Endodermal cell (in vitro differentiated cells): ENCODE measurements at regions not wholly inside any gene's neighbourhood (a gene's known extent, or its start where the extent isn't known, plus 50 kb on each side); places are given as distances from the start of the nearest gene placed in this dataset.
"Not testable (repeated sequence)": the region's sequence is repeated elsewhere in the genome, so short reads cannot be mapped to it uniquely, and the experiment has no call there.

Experiments
- DNase-seq: peaks from one replicate; pipeline ENCODE4 v3.0.0-alpha.2; 2017
- H3K27ac ChIP-seq: 2 replicates; pipeline ENCODE4 v1.5.1; 2013; ENCODE audit warnings: mild to moderate bottlenecking, low read depth, low read length, moderate library complexity
- H3K27me3 ChIP-seq: 2 replicates; pipeline ENCODE4 v1.6.1; 2013; ENCODE audit warnings: mild to moderate bottlenecking, low read length, moderate library complexity; ENCODE audit not compliant: insufficient read depth, control insufficient read depth, poor library complexity, severe bottlenecking
- H3K36me3 ChIP-seq: 2 replicates; pipeline ENCODE4 v1.7.0; 2013; ENCODE audit warnings: mild to moderate bottlenecking, low read length, moderate library complexity; ENCODE audit not compliant: control insufficient read depth, insufficient read depth
- H3K4me1 ChIP-seq: one replicate; pipeline ENCODE4 v1.7.0; 2013; ENCODE audit warnings: low read length; ENCODE audit not compliant: control insufficient read depth, insufficient read depth
- H3K4me3 ChIP-seq: 2 replicates; pipeline ENCODE4 v1.5.1; 2013; ENCODE audit warnings: mild to moderate bottlenecking, low read length, moderate library complexity
- H3K9ac ChIP-seq: 2 replicates; pipeline ENCODE4 v1.6.1; 2013; ENCODE audit warnings: mild to moderate bottlenecking, low read length, moderate library complexity; ENCODE audit not compliant: poor library complexity, severe bottlenecking; ENCODE audit errors: extremely low read depth
- H3K9me3 ChIP-seq: 2 replicates; pipeline ENCODE4 v1.6.1; 2013; ENCODE audit warnings: mild to moderate bottlenecking, low read length, moderate library complexity; ENCODE audit not compliant: control insufficient read depth
- H3K27ac Mint-ChIP-seq: 2 replicates; pipeline ENCODE4 v1.8.0; 2020; ENCODE audit warnings: mixed read lengths
- H3K27me3 Mint-ChIP-seq: 2 replicates; pipeline ENCODE4 v1.8.0; 2021; ENCODE audit warnings: mild to moderate bottlenecking, mixed read lengths; ENCODE audit not compliant: insufficient read depth
- H3K36me3 Mint-ChIP-seq: 2 replicates; pipeline ENCODE4 v1.8.0; 2020; ENCODE audit warnings: low read depth, mixed read lengths
- H3K4me1 Mint-ChIP-seq: 2 replicates; pipeline ENCODE4 v1.8.0; 2020; ENCODE audit warnings: mixed read lengths
- H3K4me3 Mint-ChIP-seq: 2 replicates; pipeline ENCODE4 v1.8.0; 2020; ENCODE audit warnings: mild to moderate bottlenecking, moderate library complexity, mixed read lengths
- H3K9me3 Mint-ChIP-seq: 2 replicates; pipeline ENCODE4 v1.8.0; 2020; ENCODE audit warnings: mild to moderate bottlenecking, mixed read lengths
- WGBS, 2 experiments: methylation state at CpG; one replicate each; pipeline versions ENCODE4 v1.1.5 to v1.1.7; 2013; ENCODE audit warnings: missing lambda C conversion rate in 2 of 2, mixed read lengths in 1 of 2; ENCODE audit not compliant: insufficient coverage in 1 of 2, insufficient read length in 1 of 2; 5-methylcytosine and 5-hydroxymethylcytosine counted together
- TF ChIP-seq, protein P1 (sequence below): fragments of 200-600 bp; sonication (generic); conservative IDR thresholded peaks from 2 replicates; pipeline ENCODE4 v1.5.0; 2021; ENCODE audit warnings: antibody characterized with exemption, mild to moderate bottlenecking

GRCh38 chr9:107827884-107828283 lies 338.3 kb upstream of the KLF4 start:
- Histone ChIP-seq H3K9ac (no peak overlapping the region), H3K4me3 (no peak overlapping the region), H3K9me3 (no peaks in the 10 kb centered on the region), H3K27me3 (peaks cover 100% of the 10 kb centered on the region), H3K4me1 (no peaks in the 10 kb centered on the region), H3K36me3 (no peaks in the 10 kb centered on the region), H3K27ac (no peak overlapping the region)
- no peak for DNase-seq
- TF ChIP-seq, protein P1, sequence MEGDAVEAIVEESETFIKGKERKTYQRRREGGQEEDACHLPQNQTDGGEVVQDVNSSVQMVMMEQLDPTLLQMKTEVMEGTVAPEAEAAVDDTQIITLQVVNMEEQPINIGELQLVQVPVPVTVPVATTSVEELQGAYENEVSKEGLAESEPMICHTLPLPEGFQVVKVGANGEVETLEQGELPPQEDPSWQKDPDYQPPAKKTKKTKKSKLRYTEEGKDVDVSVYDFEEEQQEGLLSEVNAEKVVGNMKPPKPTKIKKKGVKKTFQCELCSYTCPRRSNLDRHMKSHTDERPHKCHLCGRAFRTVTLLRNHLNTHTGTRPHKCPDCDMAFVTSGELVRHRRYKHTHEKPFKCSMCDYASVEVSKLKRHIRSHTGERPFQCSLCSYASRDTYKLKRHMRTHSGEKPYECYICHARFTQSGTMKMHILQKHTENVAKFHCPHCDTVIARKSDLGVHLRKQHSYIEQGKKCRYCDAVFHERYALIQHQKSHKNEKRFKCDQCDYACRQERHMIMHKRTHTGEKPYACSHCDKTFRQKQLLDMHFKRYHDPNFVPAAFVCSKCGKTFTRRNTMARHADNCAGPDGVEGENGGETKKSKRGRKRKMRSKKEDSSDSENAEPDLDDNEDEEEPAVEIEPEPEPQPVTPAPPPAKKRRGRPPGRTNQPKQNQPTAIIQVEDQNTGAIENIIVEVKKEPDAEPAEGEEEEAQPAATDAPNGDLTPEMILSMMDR, result no peak
- Mint-ChIP-seq H3K4me1 (no peaks in the 10 kb centered on the region), H3K27me3 (peaks cover 99% of the 10 kb centered on the region), H3K27ac (no peak overlapping the region), H3K4me3 (no peak overlapping the region), H3K9me3 (no peaks in the 10 kb centered on the region), H3K36me3 (no peaks in the 10 kb centered on the region)
- WGBS, 2 experiments, result 86 to 100% methylated on average over 1 of the region's 2 CpGs

DNA sequence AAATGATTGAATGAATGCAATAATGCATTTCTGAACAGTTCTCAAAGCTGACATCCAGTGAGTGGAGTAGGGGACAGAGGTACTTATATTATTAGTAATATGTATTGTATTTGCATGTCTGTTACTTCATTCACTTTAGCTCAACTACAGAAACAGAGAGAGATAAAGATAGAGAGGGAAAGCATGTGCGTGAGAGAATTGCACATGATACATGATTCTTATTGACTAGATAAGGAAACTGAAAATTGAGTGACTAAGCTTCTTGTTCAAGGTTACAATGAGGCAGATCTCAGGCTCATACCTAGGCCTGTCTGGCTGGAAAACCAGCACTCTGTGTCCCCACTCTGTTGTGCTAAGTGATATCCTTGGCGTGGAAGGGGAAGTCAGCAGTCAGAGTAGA lies 337.7 kb upstream of the KLF4 start:
- Mint-ChIP-seq H3K9me3 (no peaks in the 10 kb centered on the region), H3K27me3 (peaks cover 99% of the 10 kb centered on the region), H3K27ac (no peak overlapping the region), H3K36me3 (no peaks in the 10 kb centered on the region), H3K4me1 (no peaks in the 10 kb centered on the region), H3K4me3 (no peak overlapping the region)
- H3K27me3 ChIP-seq, result peaks cover 100% of the 10 kb centered on the region
- no peak for DNase-seq
- no peaks in the 10 kb centered on the region for H3K36me3 ChIP-seq
- no peak overlapping the region for H3K4me3 ChIP-seq
- no peak overlapping the region for H3K27ac ChIP-seq
- TF ChIP-seq, protein P1, result no peak
- 93 to 95% methylated on average over 2 of the region's 2 CpGs for WGBS, 2 experiments
- H3K9ac ChIP-seq, result no peak overlapping the region
- H3K4me1 ChIP-seq, result no peaks in the 10 kb centered on the region
- H3K9me3 ChIP-seq, result no peaks in the 10 kb centered on the region

GRCh38 chr9:107826688-107826983 lies 337.1 kb upstream of the KLF4 start:
- not testable (repeated sequence) for H3K27ac Mint-ChIP-seq, H3K4me1 ChIP-seq, H3K4me3 ChIP-seq, H3K27ac ChIP-seq, H3K9me3 ChIP-seq, H3K9me3 Mint-ChIP-seq, H3K4me3 Mint-ChIP-seq, H3K36me3 ChIP-seq, H3K36me3 Mint-ChIP-seq, H3K9ac ChIP-seq, H3K4me1 Mint-ChIP-seq, DNase-seq
- WGBS, 2 experiments, result 97 to 98% methylated on average over 7 of the region's 7 CpGs
- H3K27me3 ChIP-seq, result peaks cover 100% of the 10 kb centered on the region
- peaks cover 99% of the 10 kb centered on the region for H3K27me3 Mint-ChIP-seq

DNA sequence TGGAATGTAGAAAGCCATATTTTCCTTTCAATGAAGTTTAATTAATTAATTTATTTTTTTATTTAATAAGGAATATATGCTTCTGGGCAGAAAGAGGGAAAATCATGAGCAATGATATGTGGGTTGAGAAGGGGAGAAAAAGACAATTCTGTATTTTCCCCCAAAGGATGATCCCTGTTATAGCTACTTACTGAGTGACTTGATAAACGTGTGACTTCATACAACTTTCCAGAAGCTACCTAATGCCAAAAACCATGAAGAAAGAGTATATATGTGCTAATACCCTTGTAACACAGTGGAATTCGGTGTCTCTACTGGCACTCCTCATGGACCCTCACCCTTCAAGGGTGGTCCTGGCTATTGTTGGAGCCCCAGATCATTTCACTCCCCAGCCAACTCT lies 335.0 kb upstream of the KLF4 start:
- H3K9ac ChIP-seq, result no peak overlapping the region
- no peak overlapping the region for H3K4me3 ChIP-seq
- DNase-seq, result no peak
- Mint-ChIP-seq H3K4me1 (peaks cover 8% of the 10 kb centered on the region), H3K27ac (no peak overlapping the region), H3K36me3 (no peaks in the 10 kb centered on the region), H3K9me3 (no peaks in the 10 kb centered on the region), H3K27me3 (peaks cover 99% of the 10 kb centered on the region), H3K4me3 (no peak overlapping the region)
- H3K27me3 ChIP-seq, result peaks cover 98% of the 10 kb centered on the region
- TF ChIP-seq, protein P1, result no peak
- H3K4me1 ChIP-seq, result peaks cover 5% of the 10 kb centered on the region
- no peak overlapping the region for H3K27ac ChIP-seq
- H3K36me3 ChIP-seq, result no peaks in the 10 kb centered on the region
- 86% methylated on average over 2 of the region's 2 CpGs; no CpG with 5 or more reads in 1 of the 2 experiments for WGBS, 2 experiments
- no peaks in the 10 kb centered on the region for H3K9me3 ChIP-seq
